NCI-H2171 (cell line): ENCODE measurements at regions not wholly inside any gene's neighbourhood (a gene's known extent, or its start where the extent isn't known, plus 50 kb on each side); places are given as distances from the start of the nearest gene placed in this dataset.

Experiments used
- DNase-seq: peaks from one replicate; lab custom pipeline; 2025; lab: John Stamatoyannopoulos, UW

- DNase-seq: no peak
Observed at GRCh38 chr16:72317446-72317845, 145.5 kb upstream of the PMFBP1 start.

GRCh38 chr16:72313903-72314302 is 141.9 kb upstream of the PMFBP1 start:
- no peak for DNase-seq

- DNase-seq: no peak
Observed at GRCh38 chr16:72312828-72313227, 140.9 kb upstream of the PMFBP1 start.

- DNase-seq: no peak
Observed at GRCh38 chr16:72311426-72311825, 139.5 kb upstream of the PMFBP1 start.

- DNase-seq: no peak
Observed at GRCh38 chr16:72309001-72309400, 137.0 kb upstream of the PMFBP1 start.

- DNase-seq: no peak
Observed at GRCh38 chr16:72308396-72308795, 136.4 kb upstream of the PMFBP1 start.

GRCh38 chr16:72302332-72302731 is 130.4 kb upstream of the PMFBP1 start:
- DNase-seq: no peak

GRCh38 chr16:72301523-72302236 is 129.7 kb upstream of the PMFBP1 start:
- DNase-seq: no peak

- DNase-seq: no peak
Observed at GRCh38 chr16:72300892-72301291, 128.9 kb upstream of the PMFBP1 start.

- DNase-seq: no peak
Observed at GRCh38 chr16:72299684-72300243, 127.8 kb upstream of the PMFBP1 start.

GRCh38 chr16:72298961-72299360 is 127.0 kb upstream of the PMFBP1 start:
- no peak for DNase-seq

GRCh38 chr16:72295914-72296313 is 124.0 kb upstream of the PMFBP1 start:
- DNase-seq: no peak

- no peak for DNase-seq
Observed at GRCh38 chr16:72291531-72291981, 119.6 kb upstream of the PMFBP1 start.

- no peak for DNase-seq
Observed at GRCh38 chr16:72291121-72291520, 119.2 kb upstream of the PMFBP1 start.

- DNase-seq: no peak
Observed at GRCh38 chr16:72287649-72288048, 115.7 kb upstream of the PMFBP1 start.

GRCh38 chr16:72286936-72287620 is 115.1 kb upstream of the PMFBP1 start:
- DNase-seq: no peak

GRCh38 chr16:72285728-72286127 is 113.8 kb upstream of the PMFBP1 start:
- DNase-seq: no peak

- DNase-seq: no peak
Observed at GRCh38 chr16:72285324-72285723, 113.4 kb upstream of the PMFBP1 start.

- no peak for DNase-seq
Observed at GRCh38 chr16:72284042-72284789, 112.3 kb upstream of the PMFBP1 start.

- DNase-seq: no peak
Observed at GRCh38 chr16:72282362-72282761, 110.4 kb upstream of the PMFBP1 start.

GRCh38 chr16:72278301-72278700 is 106.3 kb upstream of the PMFBP1 start:
- DNase-seq: no peak

GRCh38 chr16:72277749-72278148 is 105.8 kb upstream of the PMFBP1 start:
- no peak for DNase-seq
